NCI-H526 treated with DMSO at 0.1 percent for 48 hours (cell line): ENCODE measurements at regions not wholly inside any gene's neighbourhood (a gene's known extent, or its start where the extent isn't known, plus 50 kb on each side); places are given as distances from the start of the nearest gene placed in this dataset.
"Not testable (repeated sequence)": the region's sequence is repeated elsewhere in the genome, so short reads cannot be mapped to it uniquely, and the experiment has no call there.

ENCODE experiments used
- DNase-seq: peaks from one replicate; lab custom pipeline; 2025; lab: John Stamatoyannopoulos, UW

DNA sequence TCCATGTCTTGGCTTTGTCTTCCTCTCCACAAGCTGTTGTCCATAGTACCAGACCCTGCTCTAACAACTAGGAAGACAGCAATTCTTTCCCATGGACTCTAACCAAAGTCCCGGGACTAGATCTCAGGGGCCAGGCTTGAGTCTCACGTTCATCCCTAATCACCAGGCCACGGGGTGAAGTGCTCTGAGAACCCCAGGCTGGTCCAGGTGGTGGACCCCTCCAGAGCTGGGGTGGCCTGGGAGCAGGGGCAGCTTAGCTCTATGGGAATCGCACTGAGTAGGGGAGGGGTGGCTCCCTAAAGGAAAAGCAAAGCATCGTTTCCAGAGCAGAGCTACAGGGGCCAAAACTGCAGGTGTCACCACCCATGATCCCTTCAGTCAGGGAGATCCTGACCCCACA, 150.9 kb downstream of the TPRA1 start:
- DNase-seq = no peak

DNA sequence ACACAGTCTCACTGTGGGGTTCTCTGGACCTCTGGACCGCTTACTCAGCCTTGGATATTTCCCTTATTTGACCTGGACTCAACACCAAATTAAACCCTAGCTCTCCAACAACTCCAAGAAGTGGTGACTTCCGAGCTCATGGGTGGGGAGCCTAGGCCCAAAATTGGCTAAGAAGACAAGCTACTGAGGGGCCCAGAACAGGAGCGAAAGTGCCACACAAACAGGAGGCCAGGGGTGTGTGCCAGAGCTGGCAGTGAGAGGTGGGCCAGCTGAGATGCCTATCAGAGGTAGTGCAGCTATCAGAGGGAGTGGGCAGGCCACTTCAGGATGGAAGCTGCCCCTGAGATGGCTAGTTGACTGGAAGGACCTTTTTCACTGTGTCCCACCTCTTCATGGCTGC, 151.1 kb upstream of the PRR20G start:
- DNase-seq = no peak

DNA sequence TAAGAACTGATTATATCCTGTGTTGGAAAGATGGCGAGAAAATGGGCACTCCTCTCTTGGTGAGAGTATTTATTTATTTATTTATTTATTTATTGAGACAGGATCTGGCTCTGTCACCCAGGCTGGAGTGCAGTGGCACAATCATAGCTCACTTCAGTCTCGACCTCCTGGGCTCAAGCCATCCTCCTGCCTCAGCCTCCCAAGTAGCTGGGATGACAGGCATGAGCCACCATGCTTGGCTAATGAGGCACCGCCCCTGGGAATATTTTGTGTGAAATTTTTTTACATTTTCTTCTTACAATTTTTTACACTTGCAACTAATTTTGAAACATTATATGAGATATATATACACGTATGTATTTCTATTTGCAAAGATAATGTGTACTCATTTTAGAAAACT, 150.5 kb upstream of the PRR20G start:
- no peak for DNase-seq

DNA sequence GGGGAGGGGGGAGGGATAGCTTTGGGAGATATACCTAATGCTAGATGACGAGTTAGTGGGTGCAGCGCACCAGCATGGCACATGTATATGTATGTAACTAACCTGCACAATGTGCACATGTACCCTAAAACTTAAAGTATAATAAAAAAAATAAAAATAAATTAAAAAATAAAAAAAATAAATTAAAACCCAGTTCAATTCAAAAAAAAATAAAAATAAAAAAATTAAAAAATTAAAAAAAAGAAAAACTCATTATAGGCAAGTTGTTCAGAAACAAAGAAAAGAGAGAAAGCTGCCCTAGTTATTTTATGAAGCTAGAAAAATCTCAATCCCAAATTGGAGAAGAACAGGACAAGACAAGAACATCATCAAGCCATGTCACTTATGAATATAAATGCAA, 147.5 kb upstream of the PRR20G start:
- DNase-seq = not testable (repeated sequence)

DNA sequence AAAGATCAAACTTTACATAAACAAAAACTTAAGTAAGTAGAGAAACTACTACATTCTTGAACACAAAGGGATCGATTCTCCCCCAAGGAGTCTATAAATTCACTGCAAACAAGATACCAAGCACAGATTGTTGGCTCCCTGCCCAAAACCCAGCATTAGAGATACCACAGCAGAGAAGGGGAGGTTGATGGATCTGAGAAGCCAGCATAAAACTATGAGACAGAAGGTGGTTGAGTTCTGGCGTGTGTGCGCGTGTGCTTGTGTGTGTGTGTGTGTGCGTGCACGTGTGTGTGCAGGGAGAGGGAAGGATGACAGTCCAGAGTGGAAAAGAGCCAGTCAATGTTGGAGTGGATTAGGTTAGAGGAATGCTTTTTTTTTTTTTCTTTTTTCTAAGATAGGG, 143.2 kb upstream of the PRR20G start:
- DNase-seq = no peak

DNA sequence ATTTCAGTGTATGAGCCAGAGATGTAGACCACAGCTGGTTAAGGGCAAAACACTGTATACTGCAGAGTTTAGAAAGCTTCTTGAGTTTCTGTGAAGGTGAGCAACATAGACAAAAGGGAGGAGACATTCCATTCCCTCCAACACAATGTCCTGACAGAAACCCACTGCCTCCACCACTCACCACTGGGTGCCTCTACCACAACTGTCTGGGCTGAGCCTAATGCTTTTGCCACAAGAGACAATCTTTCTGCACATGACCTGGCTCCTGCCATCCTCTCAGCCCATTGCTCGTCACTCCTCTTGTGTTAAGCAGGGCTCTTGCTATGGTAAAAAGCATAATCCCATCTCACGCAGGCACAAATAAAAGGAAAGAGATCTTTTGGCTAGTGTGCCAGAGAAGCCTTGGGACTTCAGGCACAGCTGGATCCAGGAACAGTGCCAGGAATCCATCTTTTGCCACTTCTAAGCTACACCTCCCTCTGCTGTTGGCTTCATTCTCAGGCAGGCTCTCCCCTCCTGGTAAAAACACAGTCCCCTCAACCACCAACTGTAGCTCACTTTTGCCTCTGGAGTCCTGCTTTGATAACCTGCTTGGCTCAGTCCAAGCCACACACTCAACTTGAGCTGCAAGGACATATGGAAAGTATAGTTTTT, 140.6 kb upstream of the PRR20G start:
- no peak for DNase-seq

DNA sequence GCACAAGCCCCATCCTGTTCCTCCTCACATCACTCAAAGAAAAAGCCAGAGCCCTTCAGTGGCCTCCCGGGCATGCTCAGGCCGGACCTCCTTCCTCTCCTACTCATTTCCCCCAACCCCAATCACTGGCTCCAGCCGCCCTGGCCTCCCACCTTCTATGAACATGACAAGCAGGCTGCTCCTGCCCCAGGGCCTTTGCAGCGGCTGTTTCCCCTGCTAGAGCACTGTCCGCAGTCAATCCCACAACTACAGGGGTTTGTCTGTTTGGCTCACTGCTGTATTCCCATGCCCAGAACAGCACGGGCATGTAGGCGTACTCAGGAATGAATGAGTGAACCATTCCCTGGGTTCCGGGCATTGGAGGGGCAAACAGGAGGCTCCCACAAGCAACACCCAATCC, 139.8 kb upstream of the PRR20G start:
- no peak for DNase-seq

DNA sequence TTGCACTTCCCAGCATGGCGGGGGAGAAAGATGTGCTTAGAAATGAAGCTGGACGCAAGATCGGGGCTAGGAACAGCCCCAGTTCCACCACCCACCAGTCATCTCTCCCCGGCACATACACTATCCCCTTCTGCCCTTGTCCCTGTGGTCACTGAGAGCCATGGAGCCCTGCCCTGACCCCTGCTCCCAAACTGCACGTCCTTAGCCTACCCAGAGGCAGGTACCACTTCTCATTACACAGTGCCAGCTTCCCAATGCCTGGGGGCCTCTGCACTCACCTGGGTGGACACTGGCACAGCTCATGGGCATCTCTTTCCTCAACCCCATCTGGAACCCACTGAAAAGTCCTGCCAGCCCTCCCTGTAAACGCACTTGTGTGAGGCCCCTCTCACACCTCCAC, 139.3 kb upstream of the PRR20G start:
- DNase-seq = no peak

DNA sequence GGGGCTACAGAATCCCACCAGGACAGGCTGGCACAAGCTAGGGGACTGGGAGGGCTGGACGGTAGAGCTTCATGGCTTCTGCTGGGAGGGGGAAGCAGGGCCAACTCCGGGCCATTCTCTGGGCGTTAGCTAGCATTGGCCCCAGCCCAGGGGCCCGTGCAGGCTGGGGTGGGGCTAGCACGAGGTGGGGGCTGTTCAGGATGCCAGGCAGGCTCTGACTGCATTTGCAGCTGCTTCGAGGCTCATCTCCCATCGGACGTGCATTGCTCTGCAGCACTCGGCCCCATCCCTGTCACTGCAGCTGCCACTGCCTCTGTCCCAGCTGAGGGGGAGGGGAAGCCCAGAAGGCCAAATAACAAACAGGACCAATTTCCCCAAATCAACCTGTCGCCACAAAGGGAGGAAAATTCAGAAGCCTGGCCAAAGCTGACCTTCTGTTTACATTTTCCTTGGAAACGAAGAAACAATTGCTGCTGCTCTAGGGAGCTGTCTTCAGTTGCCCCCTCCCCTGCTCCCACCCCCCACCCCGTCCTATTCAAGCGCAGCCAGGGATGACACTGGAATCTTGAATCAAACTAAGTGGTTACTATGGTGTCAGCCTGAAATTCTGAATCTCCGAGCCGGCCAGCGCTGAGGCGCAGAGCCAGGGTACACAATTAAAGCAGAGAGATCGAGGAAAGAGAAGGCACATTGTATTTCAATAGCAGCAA, 138.8 kb upstream of the PRR20G start:
- DNase-seq = no peak

DNA sequence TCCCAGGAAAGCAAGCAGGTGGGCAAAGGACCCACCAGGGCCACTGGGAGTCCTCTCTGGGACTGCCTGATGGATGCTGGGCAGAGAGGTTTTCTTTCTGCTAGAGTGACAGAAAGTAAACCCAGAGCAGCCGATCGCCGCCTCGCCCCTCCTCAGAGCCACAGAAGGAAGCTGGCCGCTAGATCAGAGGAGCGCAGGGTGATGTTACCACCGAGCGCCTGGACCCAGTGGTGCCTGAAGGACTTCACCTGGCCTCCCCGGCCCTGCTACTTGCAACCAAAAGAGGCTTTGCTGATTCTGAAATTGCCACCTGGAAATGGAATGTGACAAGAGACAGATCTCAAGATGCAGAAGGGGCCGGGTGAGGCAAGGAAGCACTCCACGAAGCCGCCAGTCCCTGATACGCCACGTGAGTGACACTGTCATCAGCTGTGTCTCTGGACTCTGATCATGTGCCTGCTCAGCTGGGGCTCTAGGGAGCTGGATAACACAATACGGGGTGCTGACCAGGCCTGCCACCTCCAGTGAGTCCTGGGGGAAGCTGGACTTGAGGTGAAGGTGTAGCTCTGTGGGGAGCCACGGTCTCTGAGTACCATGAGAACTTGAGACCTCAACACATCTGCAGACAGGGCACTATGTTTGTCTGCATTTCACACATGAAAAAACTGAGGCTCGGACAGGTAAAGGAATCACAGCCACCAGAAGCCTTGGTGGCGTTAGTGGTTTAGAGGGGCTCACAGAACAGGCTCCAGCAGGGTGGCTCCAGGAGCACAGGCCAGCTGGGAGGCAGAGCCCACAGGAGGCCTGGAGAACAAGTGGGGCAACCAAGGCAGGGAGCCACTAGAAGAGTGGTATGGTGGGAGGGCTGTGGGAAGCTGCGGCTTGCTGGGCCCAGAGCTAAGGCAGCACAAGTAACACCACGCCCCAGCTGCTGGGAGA, 137.9 kb upstream of the PRR20G start:
- no peak for DNase-seq

DNA sequence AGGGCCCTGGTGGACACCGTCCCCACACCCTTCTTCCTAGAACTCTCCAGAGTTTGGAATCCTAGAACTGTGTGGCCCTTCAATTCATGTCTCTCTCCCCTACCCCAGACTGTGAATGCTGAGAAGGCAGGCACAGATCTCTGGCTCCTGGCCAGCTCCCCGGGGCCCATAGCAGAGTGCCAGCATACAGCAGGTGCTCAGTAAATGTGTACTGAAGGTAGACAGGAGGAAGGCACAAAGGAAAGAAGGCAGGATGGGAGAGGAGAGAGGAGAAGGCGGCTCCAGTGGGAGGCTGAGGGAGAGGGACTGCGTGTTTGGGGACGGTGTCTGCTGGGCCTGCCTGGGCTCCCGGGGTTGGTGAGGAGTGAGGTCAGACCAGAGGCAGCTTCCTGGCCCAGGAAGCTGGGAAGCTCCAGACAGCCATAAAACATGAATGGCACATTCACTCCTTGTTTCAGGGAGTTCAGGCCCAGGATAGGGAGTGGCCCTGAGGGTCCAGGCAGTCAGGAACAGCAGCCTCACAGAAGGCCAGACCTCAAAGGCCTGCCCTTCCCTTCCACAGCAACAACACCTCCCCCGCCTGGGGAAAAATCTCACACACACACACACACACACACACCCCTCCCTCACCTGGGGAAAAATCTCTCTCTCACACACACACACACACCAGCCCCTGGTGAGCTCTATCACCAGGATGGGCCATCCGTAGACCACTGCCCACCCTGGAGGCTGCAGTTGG, 137.1 kb upstream of the PRR20G start:
- no peak for DNase-seq

DNA sequence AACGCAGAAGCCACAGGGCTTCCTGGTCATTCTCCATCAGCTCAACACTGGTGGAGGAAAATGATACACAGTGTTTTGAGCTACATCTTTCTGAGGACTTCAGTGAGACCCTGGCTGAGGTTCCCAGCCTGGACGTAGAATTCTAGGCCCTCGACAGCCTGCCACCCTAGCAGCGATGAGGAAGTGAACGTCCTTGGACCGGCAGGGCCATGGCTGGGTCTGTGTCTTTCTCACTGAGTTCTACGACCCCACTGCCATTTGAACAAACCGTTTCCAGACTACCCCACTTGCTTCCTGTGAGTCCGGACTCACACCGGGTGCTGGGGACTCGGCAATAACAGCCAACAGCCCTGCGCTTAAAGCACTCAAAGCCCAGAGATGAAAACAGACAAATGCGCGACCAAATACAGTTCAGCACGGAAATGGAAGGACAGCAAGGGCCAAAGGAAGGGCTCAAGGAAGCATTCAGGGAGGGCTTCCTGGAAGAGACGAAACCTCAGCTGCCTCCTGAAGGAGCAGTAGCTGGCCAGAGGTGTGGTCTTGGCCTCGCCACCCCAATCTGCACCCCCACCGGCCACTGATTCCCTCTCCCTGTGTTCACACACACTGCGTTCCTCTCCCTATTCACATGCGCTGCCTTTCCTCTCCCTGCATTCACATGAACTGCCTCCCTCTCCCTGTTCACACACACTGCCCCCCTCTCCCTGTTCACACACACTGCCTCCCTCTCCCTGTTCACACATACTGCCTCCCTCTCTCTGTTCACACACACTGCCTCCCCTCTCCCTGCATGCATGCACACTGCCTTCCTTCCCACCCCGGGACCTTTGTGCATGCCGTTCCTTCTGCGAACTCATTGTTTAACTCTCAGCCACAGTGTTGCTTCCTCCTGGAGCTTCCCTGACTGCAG, 136.3 kb upstream of the PRR20G start:
- no peak for DNase-seq

DNA sequence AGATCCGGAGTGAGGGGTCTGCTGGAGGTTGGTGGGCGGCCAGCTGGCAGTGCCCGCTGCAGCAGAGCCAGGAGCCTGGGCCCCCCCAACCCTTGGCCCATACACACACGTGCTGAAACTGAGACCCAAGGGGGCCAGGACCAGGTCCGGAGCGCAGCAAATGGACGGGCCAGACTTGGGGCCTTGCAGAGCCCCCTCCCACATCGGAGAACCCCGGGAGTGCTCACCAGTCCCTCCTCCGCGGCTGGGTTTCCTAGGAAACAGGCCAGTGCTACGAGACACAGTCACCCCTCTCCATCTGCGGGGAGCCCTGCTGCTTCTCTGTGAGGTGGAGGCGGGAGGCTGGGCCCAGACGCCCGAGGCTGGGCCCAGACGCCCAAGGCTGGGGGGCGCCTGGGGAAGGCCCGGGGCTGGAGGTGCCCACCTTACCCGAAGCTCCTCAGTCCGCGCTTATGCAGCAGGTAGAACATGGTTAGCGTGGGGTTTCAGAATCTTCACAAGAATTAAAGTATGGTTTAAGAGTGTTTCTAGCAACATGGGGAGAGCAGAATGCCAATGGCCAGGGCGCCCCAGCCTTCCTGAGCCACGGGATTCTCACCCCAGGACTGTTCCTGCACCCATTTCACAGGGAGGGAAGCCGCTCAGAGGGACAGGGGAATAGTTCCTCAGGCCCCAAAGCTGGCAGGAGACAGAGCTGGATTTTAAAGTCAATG, 135.0 kb upstream of the PRR20G start:
- no peak for DNase-seq

DNA sequence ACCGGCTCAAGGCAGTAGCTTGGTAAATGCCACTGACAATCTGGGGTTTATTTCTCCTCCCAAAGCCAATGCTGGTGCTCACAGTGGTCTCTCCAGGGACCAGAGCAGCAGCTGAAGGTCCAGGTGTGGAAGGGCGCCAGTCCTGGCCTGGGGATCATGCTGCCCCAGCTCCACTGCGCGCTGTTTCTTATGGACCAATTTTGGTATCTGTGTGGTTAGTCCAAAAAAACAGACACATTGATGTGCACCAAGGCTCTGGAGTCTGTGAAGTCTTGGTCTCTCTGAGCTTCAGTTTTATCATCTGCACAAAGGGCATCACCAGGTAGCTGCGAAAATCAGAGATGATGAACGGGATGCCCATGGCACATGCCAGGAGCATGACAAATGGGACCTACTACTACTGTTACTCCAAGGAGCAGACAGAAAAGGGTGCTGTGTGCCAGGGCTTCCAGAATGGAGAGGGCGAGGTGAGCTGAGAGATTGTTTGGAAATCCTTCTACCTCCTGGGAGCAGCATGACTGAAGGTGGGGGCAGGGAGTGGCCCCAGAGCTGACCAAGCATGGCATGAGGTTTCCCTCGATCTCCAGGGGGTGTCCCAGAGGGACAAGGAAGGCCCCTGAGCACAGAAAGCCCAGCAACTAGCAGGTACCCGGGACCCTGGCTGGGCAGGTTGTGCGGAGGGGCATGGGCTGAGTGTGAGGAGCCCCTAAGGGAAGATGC, 134.3 kb upstream of the PRR20G start:
- DNase-seq = no peak

DNA sequence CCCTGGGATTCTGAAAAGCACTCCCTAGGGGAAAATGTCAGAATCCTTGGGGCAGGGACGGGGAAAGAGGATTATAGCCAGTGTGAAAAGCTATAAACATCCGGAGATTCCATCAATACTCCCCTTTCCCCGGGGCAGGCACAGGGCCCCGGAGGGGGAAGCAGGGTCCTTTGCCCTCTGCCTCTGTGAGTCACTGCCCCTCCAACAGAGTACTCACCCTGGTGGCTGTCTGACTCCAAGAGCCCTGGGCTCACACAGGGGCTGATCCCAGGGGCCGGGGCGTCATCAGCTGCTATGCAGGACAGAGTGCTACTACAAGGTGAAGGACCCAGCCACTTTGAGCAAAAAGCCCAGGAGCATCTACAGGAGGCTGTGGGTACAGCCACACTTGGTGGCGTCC, 133.0 kb upstream of the PRR20G start:
- DNase-seq = no peak

DNA sequence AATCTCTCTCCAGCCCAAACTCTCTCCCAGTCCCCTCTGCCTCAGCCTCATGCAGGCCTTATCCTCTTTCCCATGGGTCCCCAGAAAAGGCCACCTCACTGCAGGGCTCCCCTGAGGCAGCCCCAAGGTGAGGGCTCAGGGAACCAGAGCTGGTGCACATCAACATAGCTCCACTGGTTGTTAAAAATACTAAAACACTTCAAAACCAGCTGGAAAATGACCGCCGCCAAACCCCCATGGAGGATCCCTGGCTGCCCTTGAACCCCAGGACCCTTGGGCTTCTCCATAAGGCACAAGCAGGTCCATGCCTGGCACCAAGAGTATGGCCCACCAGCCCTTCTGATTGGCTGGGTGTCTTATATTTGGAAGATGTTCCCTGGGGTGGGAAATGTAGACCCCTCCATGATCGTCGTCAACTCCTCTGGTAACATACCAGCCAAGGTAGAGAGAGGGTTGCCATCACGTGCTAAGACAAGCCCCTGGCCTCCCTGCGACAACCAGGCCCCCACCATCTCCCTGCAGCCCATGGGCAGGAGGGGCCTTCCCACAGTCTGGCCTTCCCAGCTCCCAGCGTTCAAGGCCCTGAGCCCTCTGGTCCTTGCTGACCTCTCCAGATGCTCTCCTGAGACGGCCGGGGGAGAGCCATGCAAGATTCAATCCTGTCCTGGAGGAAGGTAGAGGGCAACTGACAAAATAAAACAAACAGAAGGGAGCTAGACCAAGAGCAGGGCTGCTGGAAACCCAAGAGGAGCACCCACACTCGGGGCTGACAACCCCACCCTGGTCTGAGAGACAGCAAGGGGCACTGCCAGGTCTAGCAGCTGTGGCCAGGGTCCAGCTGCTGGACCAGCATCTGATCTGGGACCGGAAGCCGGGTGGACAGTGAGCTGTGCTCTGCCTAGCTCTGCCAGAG, 132.1 kb upstream of the PRR20G start:
- DNase-seq = no peak

DNA sequence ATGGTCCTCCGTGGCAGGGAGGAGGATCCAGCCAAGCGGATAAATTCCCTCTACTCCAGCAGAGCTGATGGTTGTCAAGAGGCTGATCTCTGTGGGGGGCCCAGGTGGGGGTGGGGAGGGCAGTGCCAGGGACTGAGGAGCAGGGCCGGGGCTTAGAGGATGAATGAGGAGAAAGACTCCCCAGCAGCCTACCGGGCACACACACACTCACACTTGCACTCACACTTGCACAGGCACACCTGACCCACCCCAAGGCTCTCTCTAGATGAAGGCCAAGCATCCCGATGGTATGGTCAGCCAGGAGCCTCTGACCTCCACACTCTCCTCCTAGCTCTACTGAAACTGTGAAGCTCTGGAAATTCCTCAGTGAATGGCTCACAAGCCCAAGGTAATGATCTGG, 131.3 kb upstream of the PRR20G start:
- DNase-seq = no peak

DNA sequence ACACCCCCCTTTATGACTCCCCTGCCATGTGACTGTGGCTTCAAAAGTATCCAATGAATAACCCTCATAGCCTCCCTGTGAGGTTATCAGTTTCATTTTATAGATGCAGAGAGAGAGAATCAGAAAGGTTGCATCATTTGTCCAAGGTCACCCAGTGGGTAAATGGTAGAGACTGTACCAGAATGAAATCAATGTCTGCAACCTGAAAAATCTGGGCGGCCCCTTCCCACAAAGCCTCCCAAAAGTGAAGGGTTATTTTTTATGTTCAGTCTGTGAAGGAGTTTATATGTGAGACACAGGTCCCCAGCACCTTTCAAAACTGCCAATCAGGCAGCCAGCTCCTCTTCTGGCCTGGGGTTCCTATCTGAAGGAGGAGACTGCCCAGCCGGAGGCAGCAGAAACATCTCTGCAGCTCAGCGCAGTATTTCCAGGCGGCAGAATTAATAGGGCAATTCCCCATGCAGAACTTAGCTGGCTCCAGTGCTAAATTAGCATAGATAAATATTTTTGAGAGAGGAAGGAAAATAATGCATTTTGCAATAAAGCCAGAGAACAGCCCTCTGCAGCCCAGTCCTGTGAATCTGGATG, 130.8 kb upstream of the PRR20G start:
- DNase-seq = no peak
